ENCODE measurements at regions not wholly inside any gene's neighbourhood (a gene's known extent, or its start where the extent isn't known, plus 50 kb on each side); places are given as distances from the start of the nearest gene placed in this dataset.
A peak's percentile ranks its signal among the peaks of the same experiment; 100 is the strongest.

DNA sequence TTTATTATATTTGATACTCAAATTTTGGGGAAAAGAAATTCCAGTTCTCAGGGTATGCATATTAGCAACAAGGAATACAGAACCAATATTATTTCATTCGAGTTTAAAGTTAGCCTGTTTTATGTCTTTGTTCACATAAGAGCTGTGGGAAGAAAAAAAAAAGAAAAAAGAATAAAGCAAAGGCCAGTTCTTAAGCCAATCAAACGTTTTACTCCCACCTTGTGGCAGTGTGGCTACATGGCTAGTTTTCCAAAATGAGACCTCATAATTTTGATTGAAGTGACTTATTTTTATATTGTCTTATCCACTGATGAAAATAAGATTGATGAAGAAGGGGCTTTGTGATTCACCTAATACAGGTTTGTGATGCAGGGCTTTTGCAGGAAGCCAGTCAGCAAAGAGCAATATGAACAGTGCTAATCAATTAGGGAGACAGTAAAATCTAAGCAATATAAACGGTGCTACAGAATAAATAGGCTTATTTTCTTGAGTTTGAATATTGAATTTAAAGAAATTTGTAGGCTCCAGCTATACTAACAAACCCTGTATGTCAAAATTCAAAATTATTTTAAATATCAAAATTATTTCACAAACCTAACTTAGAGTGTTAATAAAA lies 624.1 kb upstream of the FOXG1 start:
- Mint-ChIP-seq H3K9me3 (ENCODE audit: unreplicated experiment) (no peaks in the 10 kb centered on the region), H3K27ac (ENCODE audit: unreplicated experiment) (no peak overlapping the region), H3K27me3 (ENCODE audit: low read depth, unreplicated experiment) (no peaks in the 10 kb centered on the region), H3K4me3 (ENCODE audit: unreplicated experiment) (no peak overlapping the region), H3K4me1 (ENCODE audit: low read depth, unreplicated experiment) (no peaks in the 10 kb centered on the region), H3K36me3 (ENCODE audit: low read depth, unreplicated experiment) (no peaks in the 10 kb centered on the region)
- no peaks in the 10 kb centered on the region for H3K36me3 ChIP-seq (ENCODE audit: insufficient read depth, low read length)
- no peaks in the 10 kb centered on the region for H3K27me3 ChIP-seq (ENCODE audit: insufficient read depth, low read length)
- no peak overlapping the region for H2AFZ ChIP-seq (ENCODE audit: low read depth, low read length)
- H3K4me3 ChIP-seq (ENCODE audit: insufficient read depth, low read depth, low read length): no peak overlapping the region
- H3K27ac ChIP-seq (ENCODE audit: low read depth, low read length): no peak overlapping the region
- H3K79me2 ChIP-seq (ENCODE audit: insufficient read depth, low read length): no peaks in the 10 kb centered on the region
- no peaks in the 10 kb centered on the region for H3K4me1 ChIP-seq (ENCODE audit: insufficient read depth, low read length)
- TF ChIP-seq, protein P1, sequence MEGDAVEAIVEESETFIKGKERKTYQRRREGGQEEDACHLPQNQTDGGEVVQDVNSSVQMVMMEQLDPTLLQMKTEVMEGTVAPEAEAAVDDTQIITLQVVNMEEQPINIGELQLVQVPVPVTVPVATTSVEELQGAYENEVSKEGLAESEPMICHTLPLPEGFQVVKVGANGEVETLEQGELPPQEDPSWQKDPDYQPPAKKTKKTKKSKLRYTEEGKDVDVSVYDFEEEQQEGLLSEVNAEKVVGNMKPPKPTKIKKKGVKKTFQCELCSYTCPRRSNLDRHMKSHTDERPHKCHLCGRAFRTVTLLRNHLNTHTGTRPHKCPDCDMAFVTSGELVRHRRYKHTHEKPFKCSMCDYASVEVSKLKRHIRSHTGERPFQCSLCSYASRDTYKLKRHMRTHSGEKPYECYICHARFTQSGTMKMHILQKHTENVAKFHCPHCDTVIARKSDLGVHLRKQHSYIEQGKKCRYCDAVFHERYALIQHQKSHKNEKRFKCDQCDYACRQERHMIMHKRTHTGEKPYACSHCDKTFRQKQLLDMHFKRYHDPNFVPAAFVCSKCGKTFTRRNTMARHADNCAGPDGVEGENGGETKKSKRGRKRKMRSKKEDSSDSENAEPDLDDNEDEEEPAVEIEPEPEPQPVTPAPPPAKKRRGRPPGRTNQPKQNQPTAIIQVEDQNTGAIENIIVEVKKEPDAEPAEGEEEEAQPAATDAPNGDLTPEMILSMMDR (IDR thresholded peaks at IDR 0.05; ENCODE audit: insufficient read depth, low read depth, low read length): peak; percentile 52
- no peak for TF ChIP-seq EZH2 (IDR thresholded peaks at IDR 0.05; ENCODE audit: insufficient read depth, low read length)
- FAIRE-seq (no peak), DNase-seq (ENCODE audit: low read depth) (no peak)
- no peaks in the 10 kb centered on the region for H4K20me1 ChIP-seq (ENCODE audit: insufficient read depth, low read length)
- H3K9ac ChIP-seq (ENCODE audit: low read length): no peak overlapping the region
- H3K9me3 ChIP-seq (ENCODE audit: insufficient read depth, low read depth, low read length): no peaks in the 10 kb centered on the region
- no peak overlapping the region for H3K4me2 ChIP-seq (ENCODE audit: low read length)

DNA sequence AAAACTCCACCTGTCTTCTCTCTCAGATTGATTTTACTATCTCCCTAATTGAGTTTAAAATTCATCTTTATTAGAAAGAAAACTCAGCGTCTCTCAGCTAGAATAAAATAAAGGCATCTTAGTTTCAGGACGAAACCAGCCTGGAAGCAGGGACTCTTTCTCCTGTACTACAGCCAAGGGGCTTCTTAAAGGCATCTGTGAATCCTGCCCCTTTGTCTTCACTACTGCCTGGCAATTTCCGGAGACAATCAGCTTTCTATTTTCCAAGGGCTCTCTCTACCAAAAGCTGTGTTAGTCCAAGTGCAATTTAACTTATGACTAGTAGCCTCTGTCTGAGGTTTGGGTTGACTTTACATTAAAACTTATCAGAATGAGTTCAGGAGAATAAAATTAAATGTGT lies 623.3 kb upstream of the FOXG1 start:
- no peak for FAIRE-seq

DNA sequence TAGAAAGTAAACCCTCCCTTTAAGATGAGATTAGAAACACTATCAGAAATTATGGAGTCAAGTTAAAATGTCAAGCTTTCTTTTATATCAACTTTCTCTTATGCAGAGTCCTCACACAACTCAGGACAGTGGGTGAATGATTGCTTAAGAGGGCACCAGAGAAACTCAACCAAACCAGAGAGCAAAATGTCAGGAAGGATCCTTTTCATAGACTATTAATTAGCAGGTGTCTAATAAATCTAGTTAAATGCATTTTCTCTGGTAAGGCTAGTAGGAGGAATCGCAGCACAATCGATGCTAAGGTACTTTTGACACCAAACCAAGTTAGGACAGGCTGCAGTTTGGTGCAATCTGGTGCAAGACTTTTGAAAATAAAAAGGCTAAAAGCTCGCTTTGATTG lies 614.7 kb upstream of the FOXG1 start:
- Histone ChIP-seq H3K36me3 (ENCODE audit: insufficient read depth, low read length) (no peaks in the 10 kb centered on the region), H3K4me3 (ENCODE audit: insufficient read depth, low read depth, low read length) (no peak overlapping the region), H3K9ac (ENCODE audit: low read length) (no peak overlapping the region), H3K79me2 (ENCODE audit: insufficient read depth, low read length) (no peaks in the 10 kb centered on the region), H3K4me2 (ENCODE audit: low read length) (no peak overlapping the region), H4K20me1 (ENCODE audit: insufficient read depth, low read length) (no peaks in the 10 kb centered on the region), H2AFZ (ENCODE audit: low read depth, low read length) (no peak overlapping the region), H3K9me3 (ENCODE audit: insufficient read depth, low read depth, low read length) (no peaks in the 10 kb centered on the region), H3K4me1 (ENCODE audit: insufficient read depth, low read length) (no peaks in the 10 kb centered on the region), H3K27ac (ENCODE audit: low read depth, low read length) (no peak overlapping the region), H3K27me3 (ENCODE audit: insufficient read depth, low read length) (no peaks in the 10 kb centered on the region)
- DNase-seq (ENCODE audit: low read depth) (no peak), FAIRE-seq (no peak)
- Mint-ChIP-seq H3K27me3 (ENCODE audit: low read depth, unreplicated experiment) (no peaks in the 10 kb centered on the region), H3K4me1 (ENCODE audit: low read depth, unreplicated experiment) (no peaks in the 10 kb centered on the region), H3K4me3 (ENCODE audit: unreplicated experiment) (no peak overlapping the region), H3K27ac (ENCODE audit: unreplicated experiment) (no peak overlapping the region), H3K36me3 (ENCODE audit: low read depth, unreplicated experiment) (no peaks in the 10 kb centered on the region), H3K9me3 (ENCODE audit: unreplicated experiment) (no peaks in the 10 kb centered on the region)
- TF ChIP-seq EZH2 (IDR thresholded peaks at IDR 0.05; ENCODE audit: insufficient read depth, low read length): no peak
- TF ChIP-seq, protein P1 (IDR thresholded peaks at IDR 0.05; ENCODE audit: insufficient read depth, low read depth, low read length): no peak

More for the DNA sequence above, 623.3 kb upstream of the FOXG1 start:
- no peak for DNase-seq (ENCODE audit: low read depth)
- Histone ChIP-seq H3K27ac (ENCODE audit: low read depth, low read length) (no peak overlapping the region), H4K20me1 (ENCODE audit: insufficient read depth, low read length) (no peaks in the 10 kb centered on the region), H3K9me3 (ENCODE audit: insufficient read depth, low read depth, low read length) (no peaks in the 10 kb centered on the region), H3K4me2 (ENCODE audit: low read length) (peak overlapping the region; percentile 12), H3K4me3 (ENCODE audit: insufficient read depth, low read depth, low read length) (no peak overlapping the region), H3K4me1 (ENCODE audit: insufficient read depth, low read length) (no peaks in the 10 kb centered on the region), H2AFZ (ENCODE audit: low read depth, low read length) (no peak overlapping the region), H3K79me2 (ENCODE audit: insufficient read depth, low read length) (no peaks in the 10 kb centered on the region), H3K27me3 (ENCODE audit: insufficient read depth, low read length) (no peaks in the 10 kb centered on the region), H3K36me3 (ENCODE audit: insufficient read depth, low read length) (no peaks in the 10 kb centered on the region), H3K9ac (ENCODE audit: low read length) (no peak overlapping the region)
- Mint-ChIP-seq H3K4me1 (ENCODE audit: low read depth, unreplicated experiment) (no peaks in the 10 kb centered on the region), H3K4me3 (ENCODE audit: unreplicated experiment) (no peak overlapping the region), H3K36me3 (ENCODE audit: low read depth, unreplicated experiment) (no peaks in the 10 kb centered on the region), H3K9me3 (ENCODE audit: unreplicated experiment) (no peaks in the 10 kb centered on the region), H3K27ac (ENCODE audit: unreplicated experiment) (no peak overlapping the region), H3K27me3 (ENCODE audit: low read depth, unreplicated experiment) (no peaks in the 10 kb centered on the region)
- no peak for TF ChIP-seq EZH2 (IDR thresholded peaks at IDR 0.05; ENCODE audit: insufficient read depth, low read length)
- TF ChIP-seq, protein P1 (IDR thresholded peaks at IDR 0.05; ENCODE audit: insufficient read depth, low read depth, low read length): no peak
